Smooth muscle cell (in vitro differentiated cells): ENCODE measurements at regions not wholly inside any gene's neighbourhood (a gene's known extent, or its start where the extent isn't known, plus 50 kb on each side); places are given as distances from the start of the nearest gene placed in this dataset.

Source experiments
- DNase-seq: peaks from one replicate; lab custom pipeline; 2025; ENCODE audit not compliant: unreplicated experiment; lab: John Stamatoyannopoulos, UW
- H2AFZ ChIP-seq: fragments of 200-600 bp; sonication (generic); 2 replicates; pipeline ENCODE4 v1.6.0; 2016; ENCODE audit warnings: antibody characterized with exemption, low read depth, mild to moderate bottlenecking
- H3F3A ChIP-seq: fragments of 200-600 bp; sonication (generic); 2 replicates; pipeline ENCODE4 v1.6.0; 2017; ENCODE audit warnings: antibody characterized with exemption, low read depth
- H3K27ac ChIP-seq: fragments of 200-600 bp; sonication (generic); 2 replicates; pipeline ENCODE4 v1.5.1; 2016; ENCODE audit warnings: low read depth, mild to moderate bottlenecking
- H3K27me3 ChIP-seq: fragments of 200-600 bp; sonication (generic); 2 replicates; pipeline ENCODE4 v1.6.1; 2016; ENCODE audit warnings: low read depth, mild to moderate bottlenecking
- H3K36me3 ChIP-seq: fragments of 200-600 bp; sonication (generic); 2 replicates; pipeline ENCODE4 v1.5.1; 2016; ENCODE audit warnings: low read depth
- H3K4me1 ChIP-seq: fragments of 200-600 bp; sonication (generic); 2 replicates; pipeline ENCODE4 v1.5.1; 2016; ENCODE audit warnings: low read depth
- H3K4me2 ChIP-seq: fragments of 200-600 bp; sonication (generic); 2 replicates; pipeline ENCODE4 v1.6.0; 2016; ENCODE audit warnings: mild to moderate bottlenecking
- H3K4me3 ChIP-seq: fragments of 200-600 bp; sonication (generic); 2 replicates; pipeline ENCODE4 v1.5.1; 2016; ENCODE audit warnings: mild to moderate bottlenecking
- H3K79me2 ChIP-seq: fragments of 200-600 bp; sonication (generic); 2 replicates; pipeline ENCODE4 v1.6.0; 2016; ENCODE audit warnings: low read depth, mild to moderate bottlenecking
- H3K9ac ChIP-seq: fragments of 200-600 bp; sonication (generic); 2 replicates; pipeline ENCODE4 v1.6.0; 2016; ENCODE audit warnings: low read depth
- H3K9me3 ChIP-seq: fragments of 200-600 bp; sonication (generic); replicated peaks from 2 replicates; pipeline ENCODE4 v1.5.1; 2016; ENCODE audit warnings: low read depth
- H4K20me1 ChIP-seq: fragments of 200-600 bp; sonication (generic); 2 replicates; pipeline ENCODE4 v1.6.0; 2016; ENCODE audit warnings: low read depth
- WGBS: methylation state at CpG from one replicate; pipeline ENCODE4 v1.1.7; 2016; ENCODE audit warnings: low lambda C conversion rate; 5-methylcytosine and 5-hydroxymethylcytosine counted together
- TF ChIP-seq, protein P1 (sequence below): fragments of 200-600 bp; sonication (generic); IDR thresholded peaks from 2 replicates; pipeline ENCODE4 v1.5.1; 2017; ENCODE audit warnings: borderline replicate concordance, mild to moderate bottlenecking, antibody characterized with exemption; ENCODE audit not compliant: insufficient read depth, poor library complexity, severe bottlenecking

DNA sequence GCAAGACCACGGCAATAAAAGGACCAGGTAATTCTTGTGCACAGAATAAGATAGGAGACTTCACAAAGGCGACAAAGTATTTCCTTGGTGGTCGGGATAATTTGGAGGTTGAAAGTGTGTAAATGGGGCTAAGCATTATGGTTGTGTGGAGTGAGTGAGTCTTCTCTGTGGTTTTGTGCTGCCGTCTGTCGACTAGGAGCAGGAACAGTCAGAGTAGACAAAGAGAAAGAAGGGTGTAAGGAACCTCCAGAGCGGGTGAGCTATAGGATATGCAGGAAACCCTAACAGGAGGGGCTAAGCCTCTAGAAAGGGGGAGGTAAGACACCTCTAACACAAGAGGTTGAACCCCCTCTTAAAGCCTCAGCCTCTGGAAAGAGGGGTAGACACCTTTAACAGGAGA lies 201.6 kb downstream of the SH2D4B start:
- H3K27ac ChIP-seq = no peak overlapping the region
- no peak overlapping the region for H2AFZ ChIP-seq
- no peak for DNase-seq
- peaks cover 12% of the 10 kb centered on the region for H3K4me1 ChIP-seq
- H4K20me1 ChIP-seq = no peaks in the 10 kb centered on the region
- H3K27me3 ChIP-seq = no peaks in the 10 kb centered on the region
- no peaks in the 10 kb centered on the region for H3F3A ChIP-seq
- no peak overlapping the region for H3K4me2 ChIP-seq
- no peaks in the 10 kb centered on the region for H3K79me2 ChIP-seq
- no peaks in the 10 kb centered on the region for H3K9me3 ChIP-seq
- TF ChIP-seq, protein P1, sequence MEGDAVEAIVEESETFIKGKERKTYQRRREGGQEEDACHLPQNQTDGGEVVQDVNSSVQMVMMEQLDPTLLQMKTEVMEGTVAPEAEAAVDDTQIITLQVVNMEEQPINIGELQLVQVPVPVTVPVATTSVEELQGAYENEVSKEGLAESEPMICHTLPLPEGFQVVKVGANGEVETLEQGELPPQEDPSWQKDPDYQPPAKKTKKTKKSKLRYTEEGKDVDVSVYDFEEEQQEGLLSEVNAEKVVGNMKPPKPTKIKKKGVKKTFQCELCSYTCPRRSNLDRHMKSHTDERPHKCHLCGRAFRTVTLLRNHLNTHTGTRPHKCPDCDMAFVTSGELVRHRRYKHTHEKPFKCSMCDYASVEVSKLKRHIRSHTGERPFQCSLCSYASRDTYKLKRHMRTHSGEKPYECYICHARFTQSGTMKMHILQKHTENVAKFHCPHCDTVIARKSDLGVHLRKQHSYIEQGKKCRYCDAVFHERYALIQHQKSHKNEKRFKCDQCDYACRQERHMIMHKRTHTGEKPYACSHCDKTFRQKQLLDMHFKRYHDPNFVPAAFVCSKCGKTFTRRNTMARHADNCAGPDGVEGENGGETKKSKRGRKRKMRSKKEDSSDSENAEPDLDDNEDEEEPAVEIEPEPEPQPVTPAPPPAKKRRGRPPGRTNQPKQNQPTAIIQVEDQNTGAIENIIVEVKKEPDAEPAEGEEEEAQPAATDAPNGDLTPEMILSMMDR = no peak
- H3K36me3 ChIP-seq = no peaks in the 10 kb centered on the region
- WGBS = 92% methylated on average over 6 of the region's 6 CpGs
- H3K9ac ChIP-seq = no peak overlapping the region
- H3K4me3 ChIP-seq = no peak overlapping the region

DNA sequence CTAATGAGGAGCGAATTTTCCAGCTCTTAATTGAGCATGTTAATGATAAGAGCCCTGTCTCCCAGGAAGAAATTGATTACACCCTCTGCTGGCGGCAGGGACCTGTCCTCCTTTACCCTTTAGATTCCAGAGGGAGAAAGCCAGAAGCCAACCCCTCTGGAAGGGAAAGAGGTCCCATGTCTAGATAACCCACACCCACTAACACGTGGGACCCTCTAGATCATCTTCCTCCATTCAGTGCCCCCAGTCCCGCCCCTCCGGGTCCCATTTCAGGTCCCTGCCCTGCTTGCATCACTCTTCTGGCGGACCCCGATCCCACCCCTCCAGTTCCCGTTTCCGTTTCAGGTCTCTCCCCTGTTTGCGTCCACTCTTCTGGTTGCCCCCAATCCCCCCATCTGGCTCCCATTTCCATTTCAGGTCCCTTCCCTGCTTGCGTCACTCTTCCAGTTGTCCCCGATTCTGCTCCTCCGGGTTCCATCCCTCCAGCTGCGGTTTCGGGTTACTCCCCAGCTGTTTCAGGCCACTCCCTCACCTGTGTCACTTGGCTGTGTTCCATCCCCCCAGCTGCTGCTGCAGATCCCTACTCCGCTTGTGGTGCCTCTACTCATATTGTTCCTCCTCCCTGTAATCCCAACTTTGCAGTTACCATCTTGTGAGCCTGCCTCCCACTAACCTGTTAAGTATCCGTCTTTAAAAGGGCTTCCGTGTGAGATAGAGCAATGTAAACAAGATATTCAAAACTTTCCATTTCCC lies 202.4 kb downstream of the SH2D4B start:
- no peak overlapping the region for H3K9ac ChIP-seq
- no peak overlapping the region for H2AFZ ChIP-seq
- no peak for DNase-seq
- no peaks in the 10 kb centered on the region for H3F3A ChIP-seq
- no peak overlapping the region for H3K4me2 ChIP-seq
- WGBS = 82% methylated on average over 18 of the region's 18 CpGs
- H3K27me3 ChIP-seq = no peaks in the 10 kb centered on the region
- H3K36me3 ChIP-seq = no peaks in the 10 kb centered on the region
- no peaks in the 10 kb centered on the region for H3K79me2 ChIP-seq
- TF ChIP-seq, protein P1 = no peak
- no peak overlapping the region for H3K4me3 ChIP-seq
- peaks cover 12% of the 10 kb centered on the region for H3K4me1 ChIP-seq
- no peak overlapping the region for H3K27ac ChIP-seq
- H4K20me1 ChIP-seq = no peaks in the 10 kb centered on the region
- H3K9me3 ChIP-seq = no peaks in the 10 kb centered on the region

DNA sequence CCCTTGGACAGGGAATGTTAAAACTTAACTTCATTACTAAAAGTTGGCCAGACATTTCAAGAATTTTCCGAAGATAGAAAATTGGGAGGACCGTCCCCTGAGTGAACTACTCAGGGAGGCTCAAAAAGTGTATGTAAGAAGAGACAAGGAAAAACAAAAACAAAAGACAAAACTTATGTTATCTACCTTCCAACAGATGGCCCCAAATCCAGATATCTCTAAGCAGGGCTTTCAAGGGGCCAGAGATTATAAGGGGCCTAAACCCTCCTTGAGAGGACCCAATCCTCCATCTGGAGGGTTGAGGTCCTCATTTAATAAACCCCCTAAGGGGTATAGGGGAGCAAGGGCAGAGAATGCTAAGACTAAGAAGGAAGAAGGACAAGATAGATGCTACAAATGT lies 203.6 kb downstream of the SH2D4B start:
- Histone ChIP-seq H3K27ac (no peak overlapping the region), H3F3A (no peaks in the 10 kb centered on the region), H3K4me2 (no peak overlapping the region), H4K20me1 (no peaks in the 10 kb centered on the region), H3K4me1 (peaks cover 12% of the 10 kb centered on the region), H3K27me3 (no peaks in the 10 kb centered on the region), H2AFZ (no peak overlapping the region), H3K79me2 (no peaks in the 10 kb centered on the region), H3K4me3 (no peak overlapping the region), H3K9me3 (no peaks in the 10 kb centered on the region), H3K36me3 (no peaks in the 10 kb centered on the region), H3K9ac (no peak overlapping the region)
- 97% methylated on average over 2 of the region's 2 CpGs for WGBS
- TF ChIP-seq, protein P1 = no peak
- no peak for DNase-seq

DNA sequence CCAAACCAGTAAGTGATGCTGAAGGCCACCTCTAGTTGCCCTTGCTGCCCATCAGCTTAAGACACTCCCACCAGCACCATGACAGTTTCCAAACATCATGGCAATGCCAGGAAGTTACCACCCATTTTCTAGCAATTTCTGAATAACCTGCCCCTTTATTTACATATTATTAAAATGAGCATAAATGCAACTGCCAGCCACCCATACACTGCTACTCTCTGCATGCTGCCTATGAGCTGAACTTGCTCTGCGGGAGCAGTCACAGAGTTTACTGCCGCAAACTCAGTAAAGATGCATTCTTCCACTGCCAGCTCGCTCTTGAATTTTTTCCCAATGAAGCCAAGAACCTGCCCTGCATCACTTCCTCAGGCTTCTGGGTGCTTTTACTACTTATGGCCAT lies 212.6 kb downstream of the SH2D4B start:
- H4K20me1 ChIP-seq = no peaks in the 10 kb centered on the region
- TF ChIP-seq, protein P1 = no peak
- no peak overlapping the region for H3K4me3 ChIP-seq
- 96% methylated on average over 3 of the region's 3 CpGs for WGBS
- H3K36me3 ChIP-seq = no peaks in the 10 kb centered on the region
- no peak overlapping the region for H3K4me2 ChIP-seq
- H3K9ac ChIP-seq = no peak overlapping the region
- H3K27me3 ChIP-seq = no peaks in the 10 kb centered on the region
- no peaks in the 10 kb centered on the region for H3K9me3 ChIP-seq
- DNase-seq = no peak
- H3K4me1 ChIP-seq = no peaks in the 10 kb centered on the region
- no peak overlapping the region for H3K27ac ChIP-seq
- H3F3A ChIP-seq = no peaks in the 10 kb centered on the region
- no peaks in the 10 kb centered on the region for H3K79me2 ChIP-seq
- no peak overlapping the region for H2AFZ ChIP-seq
